ENCODE measurements at regions not wholly inside any gene's neighbourhood (a gene's known extent, or its start where the extent isn't known, plus 50 kb on each side); places are given as distances from the start of the nearest gene placed in this dataset.
"Not testable (repeated sequence)": the region's sequence is repeated elsewhere in the genome, so short reads cannot be mapped to it uniquely, and the experiment has no call there.

GRCh38 chr5:35561396-35561795 lies 56.3 kb upstream of the SPEF2 start:
- H3K27me3 ChIP-seq (ENCODE audit: low read depth, low read length) = no peaks in the 10 kb centered on the region
- no peak overlapping the region for H3K27ac ChIP-seq (ENCODE audit: low read length)
- no peaks in the 10 kb centered on the region for H3K4me1 ChIP-seq (ENCODE audit: control insufficient read depth in 1 of 2, insufficient read depth in 2 of 2, low read length in 2 of 2)
- H3K4me3 ChIP-seq (ENCODE audit: low read depth in 1 of 2, low read length in 2 of 2) = no peak overlapping the region
- peaks cover 6 to 20% of the 10 kb centered on the region in 2 donors for H3K9me3 ChIP-seq (ENCODE audit: control insufficient read depth in 1 of 2, low read length in 2 of 2)
- H3K36me3 ChIP-seq (ENCODE audit: control insufficient read depth in 1 of 2, insufficient read depth in 2 of 2, low read length in 2 of 2) = no peaks in the 10 kb centered on the region

GRCh38 chr5:35557748-35558147 lies 59.9 kb upstream of the SPEF2 start:
- Histone ChIP-seq H3K36me3 (ENCODE audit: control insufficient read depth in 1 of 2, insufficient read depth in 2 of 2, low read length in 2 of 2) (no peaks in the 10 kb centered on the region), H3K4me1 (ENCODE audit: control insufficient read depth in 1 of 2, insufficient read depth in 2 of 2, low read length in 2 of 2) (no peaks in the 10 kb centered on the region), H3K9me3 (ENCODE audit: control insufficient read depth in 1 of 2, low read length in 2 of 2) (peaks cover 6 to 20% of the 10 kb centered on the region in 2 donors), H3K27me3 (ENCODE audit: low read depth, low read length) (no peaks in the 10 kb centered on the region), H3K27ac (ENCODE audit: low read length) (no peak overlapping the region), H3K4me3 (ENCODE audit: low read depth in 1 of 2, low read length in 2 of 2) (no peak overlapping the region)

GRCh38 chr5:35557199-35557598 lies 60.5 kb upstream of the SPEF2 start:
- no peak overlapping the region for H3K4me3 ChIP-seq (ENCODE audit: low read depth in 1 of 2, low read length in 2 of 2)
- H3K9me3 ChIP-seq (ENCODE audit: control insufficient read depth in 1 of 2, low read length in 2 of 2) = peaks cover 6 to 20% of the 10 kb centered on the region in 2 donors
- no peaks in the 10 kb centered on the region for H3K27me3 ChIP-seq (ENCODE audit: low read depth, low read length)
- no peaks in the 10 kb centered on the region for H3K36me3 ChIP-seq (ENCODE audit: control insufficient read depth in 1 of 2, insufficient read depth in 2 of 2, low read length in 2 of 2)
- no peaks in the 10 kb centered on the region for H3K4me1 ChIP-seq (ENCODE audit: control insufficient read depth in 1 of 2, insufficient read depth in 2 of 2, low read length in 2 of 2)
- H3K27ac ChIP-seq (ENCODE audit: low read length) = no peak overlapping the region

- Histone ChIP-seq H3K27me3 (ENCODE audit: low read depth, low read length) (no peaks in the 10 kb centered on the region), H3K36me3 (ENCODE audit: control insufficient read depth in 1 of 2, insufficient read depth in 2 of 2, low read length in 2 of 2) (no peaks in the 10 kb centered on the region), H3K27ac (ENCODE audit: low read length) (no peak overlapping the region), H3K4me1 (ENCODE audit: control insufficient read depth in 1 of 2, insufficient read depth in 2 of 2, low read length in 2 of 2) (no peaks in the 10 kb centered on the region), H3K4me3 (ENCODE audit: low read depth in 1 of 2, low read length in 2 of 2) (no peak overlapping the region), H3K9me3 (ENCODE audit: control insufficient read depth in 1 of 2, low read length in 2 of 2) (peaks cover 6 to 18% of the 10 kb centered on the region in 2 donors)
These were observed 63.6 kb upstream of the SPEF2 start for GRCh38 chr5:35554016-35554415.

- Histone ChIP-seq H3K4me3 (ENCODE audit: low read depth in 1 of 2, low read length in 2 of 2) (no peak overlapping the region), H3K4me1 (ENCODE audit: control insufficient read depth in 1 of 2, insufficient read depth in 2 of 2, low read length in 2 of 2) (no peaks in the 10 kb centered on the region), H3K36me3 (ENCODE audit: control insufficient read depth in 1 of 2, insufficient read depth in 2 of 2, low read length in 2 of 2) (no peaks in the 10 kb centered on the region), H3K9me3 (ENCODE audit: control insufficient read depth in 1 of 2, low read length in 2 of 2) (no peaks in the 10 kb centered on the region), H3K27ac (ENCODE audit: low read length) (no peak overlapping the region), H3K27me3 (ENCODE audit: low read depth, low read length) (no peaks in the 10 kb centered on the region)
These were observed 72.5 kb upstream of the SPEF2 start for GRCh38 chr5:35545190-35545589.

GRCh38 chr5:35543408-35543807 lies 74.3 kb upstream of the SPEF2 start:
- Histone ChIP-seq H3K36me3 (ENCODE audit: control insufficient read depth in 1 of 2, insufficient read depth in 2 of 2, low read length in 2 of 2) (no peaks in the 10 kb centered on the region), H3K9me3 (ENCODE audit: control insufficient read depth in 1 of 2, low read length in 2 of 2) (no peaks in the 10 kb centered on the region), H3K27ac (ENCODE audit: low read length) (no peak overlapping the region), H3K4me1 (ENCODE audit: control insufficient read depth in 1 of 2, insufficient read depth in 2 of 2, low read length in 2 of 2) (no peaks in the 10 kb centered on the region), H3K4me3 (ENCODE audit: low read depth in 1 of 2, low read length in 2 of 2) (no peak overlapping the region), H3K27me3 (ENCODE audit: low read depth, low read length) (no peaks in the 10 kb centered on the region)

GRCh38 chr5:35540002-35540401 lies 77.7 kb upstream of the SPEF2 start:
- no peaks in the 10 kb centered on the region for H3K4me1 ChIP-seq (ENCODE audit: control insufficient read depth in 1 of 2, insufficient read depth in 2 of 2, low read length in 2 of 2)
- no peaks in the 10 kb centered on the region for H3K36me3 ChIP-seq (ENCODE audit: control insufficient read depth in 1 of 2, insufficient read depth in 2 of 2, low read length in 2 of 2)
- H3K27me3 ChIP-seq (ENCODE audit: low read depth, low read length) = no peaks in the 10 kb centered on the region
- H3K9me3 ChIP-seq (ENCODE audit: control insufficient read depth in 1 of 2, low read length in 2 of 2) = no peaks in the 10 kb centered on the region
- no peak overlapping the region for H3K27ac ChIP-seq (ENCODE audit: low read length)
- no peak overlapping the region for H3K4me3 ChIP-seq (ENCODE audit: low read depth in 1 of 2, low read length in 2 of 2)

GRCh38 chr5:35538198-35538931 lies 79.3 kb upstream of the SPEF2 start:
- Histone ChIP-seq H3K4me3 (ENCODE audit: low read depth in 1 of 2, low read length in 2 of 2) (no peak overlapping the region), H3K36me3 (ENCODE audit: control insufficient read depth in 1 of 2, insufficient read depth in 2 of 2, low read length in 2 of 2) (no peaks in the 10 kb centered on the region), H3K27ac (ENCODE audit: low read length) (no peak overlapping the region), H3K4me1 (ENCODE audit: control insufficient read depth in 1 of 2, insufficient read depth in 2 of 2, low read length in 2 of 2) (no peaks in the 10 kb centered on the region), H3K9me3 (ENCODE audit: control insufficient read depth in 1 of 2, low read length in 2 of 2) (no peaks in the 10 kb centered on the region), H3K27me3 (ENCODE audit: low read depth, low read length) (no peaks in the 10 kb centered on the region)

GRCh38 chr5:35533156-35533555 lies 84.5 kb upstream of the SPEF2 start:
- H3K36me3 ChIP-seq (ENCODE audit: control insufficient read depth in 1 of 2, insufficient read depth in 2 of 2, low read length in 2 of 2) = no peaks in the 10 kb centered on the region
- H3K27ac ChIP-seq (ENCODE audit: low read length) = no peak overlapping the region
- H3K27me3 ChIP-seq (ENCODE audit: low read depth, low read length) = no peaks in the 10 kb centered on the region
- no peak overlapping the region for H3K4me3 ChIP-seq (ENCODE audit: low read depth in 1 of 2, low read length in 2 of 2)
- H3K4me1 ChIP-seq (ENCODE audit: control insufficient read depth in 1 of 2, insufficient read depth in 2 of 2, low read length in 2 of 2) = no peaks in the 10 kb centered on the region
- no peaks in the 10 kb centered on the region for H3K9me3 ChIP-seq (ENCODE audit: control insufficient read depth in 1 of 2, low read length in 2 of 2)

- not testable (repeated sequence) for H3K4me3 ChIP-seq (ENCODE audit: low read depth in 1 of 2, low read length in 2 of 2); H3K27ac ChIP-seq (ENCODE audit: low read length); H3K36me3 ChIP-seq (ENCODE audit: control insufficient read depth in 1 of 2, insufficient read depth in 2 of 2, low read length in 2 of 2); H3K27me3 ChIP-seq (ENCODE audit: low read depth, low read length); H3K4me1 ChIP-seq (ENCODE audit: control insufficient read depth in 1 of 2, insufficient read depth in 2 of 2, low read length in 2 of 2); H3K9me3 ChIP-seq (ENCODE audit: control insufficient read depth in 1 of 2, low read length in 2 of 2)
These were observed 86.1 kb upstream of the SPEF2 start for GRCh38 chr5:35531553-35531952.

- H3K4me3 ChIP-seq (ENCODE audit: low read depth in 1 of 2, low read length in 2 of 2) = no peak overlapping the region
- no peaks in the 10 kb centered on the region for H3K4me1 ChIP-seq (ENCODE audit: control insufficient read depth in 1 of 2, insufficient read depth in 2 of 2, low read length in 2 of 2)
- peaks cover 0 to 4% of the 10 kb centered on the region in 2 donors for H3K9me3 ChIP-seq (ENCODE audit: control insufficient read depth in 1 of 2, low read length in 2 of 2)
- H3K27me3 ChIP-seq (ENCODE audit: low read depth, low read length) = no peaks in the 10 kb centered on the region
- no peaks in the 10 kb centered on the region for H3K36me3 ChIP-seq (ENCODE audit: control insufficient read depth in 1 of 2, insufficient read depth in 2 of 2, low read length in 2 of 2)
- no peak overlapping the region for H3K27ac ChIP-seq (ENCODE audit: low read length)
These were observed 99.6 kb upstream of the SPEF2 start for GRCh38 chr5:35518104-35518503.

GRCh38 chr5:35516271-35516670 lies 101.4 kb upstream of the SPEF2 start:
- no peak overlapping the region for H3K4me3 ChIP-seq (ENCODE audit: low read depth in 1 of 2, low read length in 2 of 2)
- H3K27me3 ChIP-seq (ENCODE audit: low read depth, low read length) = no peaks in the 10 kb centered on the region
- H3K9me3 ChIP-seq (ENCODE audit: control insufficient read depth in 1 of 2, low read length in 2 of 2) = peaks cover 0 to 4% of the 10 kb centered on the region in 2 donors
- no peaks in the 10 kb centered on the region for H3K4me1 ChIP-seq (ENCODE audit: control insufficient read depth in 1 of 2, insufficient read depth in 2 of 2, low read length in 2 of 2)
- no peaks in the 10 kb centered on the region for H3K36me3 ChIP-seq (ENCODE audit: control insufficient read depth in 1 of 2, insufficient read depth in 2 of 2, low read length in 2 of 2)
- no peak overlapping the region for H3K27ac ChIP-seq (ENCODE audit: low read length)

Measured in muscle layer of duodenum (tissue), 2 donors.